ENCODE measurements at regions not wholly inside any gene's neighbourhood (a gene's known extent, or its start where the extent isn't known, plus 50 kb on each side); places are given as distances from the start of the nearest gene placed in this dataset.

- TF ChIP-seq, protein P1, sequence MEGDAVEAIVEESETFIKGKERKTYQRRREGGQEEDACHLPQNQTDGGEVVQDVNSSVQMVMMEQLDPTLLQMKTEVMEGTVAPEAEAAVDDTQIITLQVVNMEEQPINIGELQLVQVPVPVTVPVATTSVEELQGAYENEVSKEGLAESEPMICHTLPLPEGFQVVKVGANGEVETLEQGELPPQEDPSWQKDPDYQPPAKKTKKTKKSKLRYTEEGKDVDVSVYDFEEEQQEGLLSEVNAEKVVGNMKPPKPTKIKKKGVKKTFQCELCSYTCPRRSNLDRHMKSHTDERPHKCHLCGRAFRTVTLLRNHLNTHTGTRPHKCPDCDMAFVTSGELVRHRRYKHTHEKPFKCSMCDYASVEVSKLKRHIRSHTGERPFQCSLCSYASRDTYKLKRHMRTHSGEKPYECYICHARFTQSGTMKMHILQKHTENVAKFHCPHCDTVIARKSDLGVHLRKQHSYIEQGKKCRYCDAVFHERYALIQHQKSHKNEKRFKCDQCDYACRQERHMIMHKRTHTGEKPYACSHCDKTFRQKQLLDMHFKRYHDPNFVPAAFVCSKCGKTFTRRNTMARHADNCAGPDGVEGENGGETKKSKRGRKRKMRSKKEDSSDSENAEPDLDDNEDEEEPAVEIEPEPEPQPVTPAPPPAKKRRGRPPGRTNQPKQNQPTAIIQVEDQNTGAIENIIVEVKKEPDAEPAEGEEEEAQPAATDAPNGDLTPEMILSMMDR (IDR thresholded peaks at IDR 0.05; ENCODE audit: control extremely low read depth, extremely low read depth, low read depth, missing control alignments): no peak
- ChIA-PET POLR2A (no interaction called here), CTCF (no interaction called here)
- DNase-seq (ENCODE audit: extremely low spot score): no peak
These were observed 374.0 kb downstream of the UQCRFS1 start for GRCh38 chr19:28838909-28839308.

DNA sequence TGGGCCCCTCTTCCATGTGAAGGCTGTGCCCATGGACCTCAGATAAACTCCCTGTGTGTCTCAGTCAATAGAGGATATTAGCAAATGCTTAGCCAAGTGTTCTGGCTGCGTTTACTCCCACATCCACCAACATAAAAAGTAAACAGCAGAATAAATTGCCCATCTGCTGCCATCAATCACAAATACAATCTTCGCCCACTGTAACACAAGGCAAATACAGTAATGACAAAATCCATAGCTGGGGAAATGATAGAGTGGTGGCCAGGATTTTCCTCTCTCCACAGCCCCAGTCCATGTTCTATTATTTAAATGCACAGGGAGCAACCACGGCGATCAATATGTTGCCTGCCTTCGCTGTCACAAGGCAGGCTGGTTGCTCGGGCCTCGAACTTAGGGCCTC, 376.5 kb downstream of the UQCRFS1 start:
- CTCF ChIA-PET: no interaction called here
- DNase-seq (ENCODE audit: extremely low spot score): no peak
- POLR2A ChIA-PET: no interaction called here
- TF ChIP-seq, protein P1 (IDR thresholded peaks at IDR 0.05; ENCODE audit: control extremely low read depth, extremely low read depth, low read depth, missing control alignments): no peak

DNA sequence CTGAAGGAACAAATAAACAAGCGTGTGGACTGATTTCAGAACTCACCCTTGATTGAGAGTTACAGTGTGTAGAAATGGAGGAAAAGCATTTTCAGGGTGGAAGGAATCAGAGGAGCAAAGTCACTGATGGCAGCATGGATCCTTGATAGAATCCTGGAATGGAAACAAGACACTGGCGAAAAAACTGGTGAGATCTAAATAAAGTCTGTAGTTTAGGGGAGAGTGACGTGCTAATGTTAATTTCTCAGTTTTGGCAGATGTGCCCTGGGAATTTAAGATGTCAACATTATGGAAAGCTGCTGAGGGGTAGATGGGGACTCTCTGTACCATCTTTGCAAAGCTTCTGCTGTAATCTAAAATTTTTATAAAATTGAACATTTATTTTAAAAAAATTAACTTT, 378.0 kb downstream of the UQCRFS1 start:
- CTCF ChIA-PET: interaction anchor here (1.1 kb wide), 1 partner anchor 32 kb away, joined by 3 read pairs; no protein-coding TSS in a partner anchor
- POLR2A ChIA-PET: no interaction called here

DNA sequence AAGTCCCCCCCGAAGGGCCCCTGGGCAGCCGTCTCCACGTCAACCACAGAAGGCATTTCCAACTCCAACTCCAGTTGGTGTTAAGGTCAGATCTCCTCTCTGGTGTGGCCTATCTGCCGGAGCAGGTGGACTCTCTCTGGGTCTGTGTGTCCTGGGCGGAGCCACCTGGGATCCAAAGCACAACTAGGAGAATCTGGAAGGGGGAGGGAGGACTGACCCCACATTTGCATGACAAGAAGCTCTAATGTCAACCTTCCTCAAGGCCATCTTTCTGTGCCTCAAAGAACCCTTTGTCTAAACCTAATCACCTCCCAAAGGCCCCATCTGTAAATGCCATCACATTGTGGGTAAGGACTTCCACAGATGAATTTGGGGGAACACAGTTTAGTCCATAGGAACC, 381.5 kb downstream of the UQCRFS1 start:
- CTCF ChIA-PET: no interaction called here
- POLR2A ChIA-PET: no interaction called here
- DNase-seq (ENCODE audit: extremely low spot score): no peak
- TF ChIP-seq, protein P1 (IDR thresholded peaks at IDR 0.05; ENCODE audit: control extremely low read depth, extremely low read depth, low read depth, missing control alignments): no peak

More for the DNA sequence above, 378.0 kb downstream of the UQCRFS1 start:
- no peak for DNase-seq (ENCODE audit: extremely low spot score)
- TF ChIP-seq, protein P1 (IDR thresholded peaks at IDR 0.05; ENCODE audit: control extremely low read depth, extremely low read depth, low read depth, missing control alignments): no peak

- no peak for DNase-seq (ENCODE audit: extremely low spot score)
- CTCF ChIA-PET: no interaction called here
- POLR2A ChIA-PET: no interaction called here
- TF ChIP-seq, protein P1 (IDR thresholded peaks at IDR 0.05; ENCODE audit: control extremely low read depth, extremely low read depth, low read depth, missing control alignments): no peak
These were observed 383.2 kb downstream of the UQCRFS1 start for GRCh38 chr19:28829762-28830161.

GRCh38 chr19:28829359-28829758, 383.6 kb downstream of the UQCRFS1 start:
- no peak for DNase-seq (ENCODE audit: extremely low spot score)
- POLR2A ChIA-PET: no interaction called here
- TF ChIP-seq, protein P1 (IDR thresholded peaks at IDR 0.05; ENCODE audit: control extremely low read depth, extremely low read depth, low read depth, missing control alignments): no peak
- CTCF ChIA-PET: no interaction called here
